Suprapubic skin (tissue), 3 donors: ENCODE measurements at regions not wholly inside any gene's neighbourhood (a gene's known extent, or its start where the extent isn't known, plus 50 kb on each side); places are given as distances from the start of the nearest gene placed in this dataset.

Experiments
- POLR2A ChIP-seq, 2 donors: fragments of 450-650 bp; IDR thresholded peaks; one replicate each; pipeline ENCODE4 v1.6.1; 2017; ENCODE audit warnings: antibody characterized with exemption in 2 of 2, mild to moderate bottlenecking in 2 of 2, moderate library complexity in 2 of 2
- TF ChIP-seq, protein P1 (sequence below), 2 donors: fragments of 200-600 bp in 1 of 2; fragments of 450-650 bp in 1 of 2; sonication (generic) in 1 of 2; IDR thresholded peaks; one replicate each; pipeline ENCODE4 v1.5.1; 2016 to 2019; ENCODE audit warnings: antibody characterized with exemption in 2 of 2, mild to moderate bottlenecking in 1 of 2, moderate library complexity in 1 of 2

DNA sequence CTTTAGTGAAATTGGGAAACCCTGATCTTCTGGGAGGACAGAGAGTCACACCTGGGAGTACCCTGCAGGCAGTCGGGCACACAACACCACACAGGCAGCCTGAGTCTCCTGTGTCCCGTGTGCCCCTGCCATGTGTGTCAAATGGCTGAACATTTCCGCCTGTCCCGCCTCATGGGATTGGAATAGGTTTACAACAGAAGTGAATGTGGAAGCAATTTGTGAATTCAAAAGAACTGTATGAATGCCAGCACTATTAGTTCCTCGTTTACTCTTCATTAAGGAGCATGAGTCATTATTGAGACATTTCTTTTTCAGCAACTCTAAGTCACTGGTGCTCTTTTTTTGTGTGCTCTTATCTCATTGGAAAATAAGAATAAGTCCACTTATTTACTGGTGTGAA, 226.5 kb downstream of the PMP22 start:
- TF ChIP-seq, protein P1, sequence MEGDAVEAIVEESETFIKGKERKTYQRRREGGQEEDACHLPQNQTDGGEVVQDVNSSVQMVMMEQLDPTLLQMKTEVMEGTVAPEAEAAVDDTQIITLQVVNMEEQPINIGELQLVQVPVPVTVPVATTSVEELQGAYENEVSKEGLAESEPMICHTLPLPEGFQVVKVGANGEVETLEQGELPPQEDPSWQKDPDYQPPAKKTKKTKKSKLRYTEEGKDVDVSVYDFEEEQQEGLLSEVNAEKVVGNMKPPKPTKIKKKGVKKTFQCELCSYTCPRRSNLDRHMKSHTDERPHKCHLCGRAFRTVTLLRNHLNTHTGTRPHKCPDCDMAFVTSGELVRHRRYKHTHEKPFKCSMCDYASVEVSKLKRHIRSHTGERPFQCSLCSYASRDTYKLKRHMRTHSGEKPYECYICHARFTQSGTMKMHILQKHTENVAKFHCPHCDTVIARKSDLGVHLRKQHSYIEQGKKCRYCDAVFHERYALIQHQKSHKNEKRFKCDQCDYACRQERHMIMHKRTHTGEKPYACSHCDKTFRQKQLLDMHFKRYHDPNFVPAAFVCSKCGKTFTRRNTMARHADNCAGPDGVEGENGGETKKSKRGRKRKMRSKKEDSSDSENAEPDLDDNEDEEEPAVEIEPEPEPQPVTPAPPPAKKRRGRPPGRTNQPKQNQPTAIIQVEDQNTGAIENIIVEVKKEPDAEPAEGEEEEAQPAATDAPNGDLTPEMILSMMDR (IDR thresholded peaks at IDR 0.05), result no peak
- no peak for TF ChIP-seq POLR2A (IDR thresholded peaks at IDR 0.05)
